OCI-LY7 (cell line): ENCODE measurements at regions not wholly inside any gene's neighbourhood (a gene's known extent, or its start where the extent isn't known, plus 50 kb on each side); places are given as distances from the start of the nearest gene placed in this dataset.

Experiments used
- BruUV-seq: library from RNA; stranded (reverse); fragments of 400-500 nt; replicated peaks from 2 replicates; lab custom pipeline; 2021; lab: Mats Ljungman, UMichigan
- CTCF ChIA-PET: fragments of 300-600 bp; sonication (Branson Sonifier 250); formaldehyde crosslinking; loops from one replicate; lab custom pipeline; 2022; ENCODE audit warnings: antibody characterized with exemption; ENCODE audit not compliant: unreplicated experiment; lab: Charles Lee
- POLR2A ChIA-PET: fragments of 300-600 bp; sonication (Branson Sonifier 250); formaldehyde crosslinking; loops from one replicate; lab custom pipeline; 2022; ENCODE audit warnings: antibody characterized with exemption; lab: Charles Lee
- DNase-seq: peaks from one replicate; pipeline ENCODE4 v3.0.0-alpha.2; 2015; ENCODE audit warnings: low spot score
- H2AFZ ChIP-seq: fragments of 200-600 bp; sonication (generic), shearing (Covaris generic); 2 replicates; pipeline ENCODE4 v1.6.1; 2014; ENCODE audit warnings: mild to moderate bottlenecking, antibody characterized with exemption, low read length, moderate library complexity
- H3K27ac ChIP-seq: fragments of 200-600 bp; sonication (generic); 2 replicates; pipeline ENCODE4 v1.5.1; 2014; ENCODE audit warnings: mixed run types, low read depth, mild to moderate bottlenecking, moderate library complexity, low read length, inconsistent platforms; ENCODE audit not compliant: poor library complexity, severe bottlenecking
- H3K36me3 ChIP-seq: fragments of 200-600 bp; sonication (generic); 2 replicates; pipeline ENCODE4 v1.6.1; 2014; ENCODE audit warnings: mild to moderate bottlenecking, antibody characterized with exemption, low read length, moderate library complexity, mixed read lengths; ENCODE audit not compliant: insufficient read depth
- H3K4me1 ChIP-seq: fragments of 200-600 bp; sonication (generic); 2 replicates; pipeline ENCODE4 v1.5.1; 2014; ENCODE audit warnings: mild to moderate bottlenecking, low read length; ENCODE audit not compliant: insufficient read depth, poor library complexity, severe bottlenecking
- H3K4me2 ChIP-seq: fragments of 200-600 bp; sonication (generic); 2 replicates; pipeline ENCODE4 v1.6.1; 2014; ENCODE audit warnings: mild to moderate bottlenecking, low read length
- H3K4me3 ChIP-seq: fragments of 200-600 bp; sonication (generic); 2 replicates; pipeline ENCODE4 v1.5.1; 2014; ENCODE audit warnings: mild to moderate bottlenecking, low read depth, low read length; ENCODE audit not compliant: poor library complexity, severe bottlenecking
- H3K79me2 ChIP-seq: fragments of 200-600 bp; sonication (generic); 2 replicates; pipeline ENCODE4 v1.6.1; 2016; ENCODE audit warnings: low read depth, mild to moderate bottlenecking, low read length, moderate library complexity, mixed read lengths; ENCODE audit not compliant: insufficient read depth
- H3K9me2 ChIP-seq: fragments of 200-600 bp; sonication (generic); 2 replicates; pipeline ENCODE4 v1.6.1; 2016; ENCODE audit warnings: mild to moderate bottlenecking, low read length, mixed read lengths; ENCODE audit not compliant: insufficient read depth
- H3K9me3 ChIP-seq: fragments of 200-600 bp; sonication (generic); 2 replicates; pipeline ENCODE4 v1.6.1; 2014; ENCODE audit warnings: mild to moderate bottlenecking, mixed run types, low read length, mixed read lengths
- H4K20me1 ChIP-seq: fragments of 200-600 bp; sonication (generic); 2 replicates; pipeline ENCODE4 v1.6.1; 2014; ENCODE audit warnings: mild to moderate bottlenecking, antibody characterized with exemption, low read length, moderate library complexity, mixed read lengths; ENCODE audit not compliant: insufficient read depth
- EZH2phosphoT487 ChIP-seq: fragments of 200-600 bp; sonication (generic); IDR thresholded peaks from 2 replicates; pipeline ENCODE4 v1.6.1; 2018; ENCODE audit warnings: low read depth, borderline replicate concordance, mild to moderate bottlenecking, mixed run types, antibody characterized with exemption, low read length, moderate library complexity, mixed read lengths
- intact Hi-C: fragments of 100-400 bp; cut with micrococcal nuclease; formaldehyde crosslinking; loops from one replicate; pipeline ENCODE4 v1.10.0; 2022; ENCODE audit not compliant: unreplicated experiment
- TF ChIP-seq, protein P1 (sequence below): fragments of 200-600 bp; sonication (generic); conservative IDR thresholded peaks from 2 replicates; pipeline ENCODE4 v1.5.1; 2014; ENCODE audit warnings: mild to moderate bottlenecking, antibody characterized with exemption, low read length, moderate library complexity, mixed read lengths

DNA sequence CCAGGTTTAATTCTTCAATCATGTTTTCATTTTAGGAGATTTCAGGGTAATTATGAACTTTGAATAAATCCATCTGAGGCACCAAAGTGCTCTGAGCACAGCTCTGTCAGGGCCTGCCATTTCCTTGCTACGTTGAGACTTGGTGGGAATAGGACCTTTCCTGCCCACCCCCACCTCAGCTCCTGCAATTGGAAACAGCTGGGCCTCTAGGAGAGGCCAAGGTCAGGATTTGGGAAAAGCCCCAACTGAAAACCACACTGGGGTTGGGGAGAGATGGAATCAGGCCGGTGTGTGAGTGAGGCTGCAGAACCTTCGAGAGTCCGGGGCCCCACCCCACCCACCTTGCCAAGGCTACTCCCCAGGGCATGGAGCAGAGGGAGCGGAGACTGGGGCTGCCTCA is 212.7 kb upstream of the BCOR start:
- no peaks in the 10 kb centered on the region for H3K9me2 ChIP-seq
- no peak overlapping the region for H3K4me2 ChIP-seq
- H2AFZ ChIP-seq = no peak overlapping the region
- H3K9me3 ChIP-seq = no peaks in the 10 kb centered on the region
- DNase-seq = no peak
- POLR2A ChIA-PET = no interaction called here
- H3K4me1 ChIP-seq = no peaks in the 10 kb centered on the region
- intact Hi-C loops = no loop called here
- H3K36me3 ChIP-seq = no peaks in the 10 kb centered on the region
- no peaks in the 10 kb centered on the region for H3K79me2 ChIP-seq
- no peaks in the 10 kb centered on the region for H4K20me1 ChIP-seq
- no peak overlapping the region for H3K27ac ChIP-seq
- TF ChIP-seq EZH2phosphoT487 = no peak
- TF ChIP-seq, protein P1, sequence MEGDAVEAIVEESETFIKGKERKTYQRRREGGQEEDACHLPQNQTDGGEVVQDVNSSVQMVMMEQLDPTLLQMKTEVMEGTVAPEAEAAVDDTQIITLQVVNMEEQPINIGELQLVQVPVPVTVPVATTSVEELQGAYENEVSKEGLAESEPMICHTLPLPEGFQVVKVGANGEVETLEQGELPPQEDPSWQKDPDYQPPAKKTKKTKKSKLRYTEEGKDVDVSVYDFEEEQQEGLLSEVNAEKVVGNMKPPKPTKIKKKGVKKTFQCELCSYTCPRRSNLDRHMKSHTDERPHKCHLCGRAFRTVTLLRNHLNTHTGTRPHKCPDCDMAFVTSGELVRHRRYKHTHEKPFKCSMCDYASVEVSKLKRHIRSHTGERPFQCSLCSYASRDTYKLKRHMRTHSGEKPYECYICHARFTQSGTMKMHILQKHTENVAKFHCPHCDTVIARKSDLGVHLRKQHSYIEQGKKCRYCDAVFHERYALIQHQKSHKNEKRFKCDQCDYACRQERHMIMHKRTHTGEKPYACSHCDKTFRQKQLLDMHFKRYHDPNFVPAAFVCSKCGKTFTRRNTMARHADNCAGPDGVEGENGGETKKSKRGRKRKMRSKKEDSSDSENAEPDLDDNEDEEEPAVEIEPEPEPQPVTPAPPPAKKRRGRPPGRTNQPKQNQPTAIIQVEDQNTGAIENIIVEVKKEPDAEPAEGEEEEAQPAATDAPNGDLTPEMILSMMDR = no peak
- H3K4me3 ChIP-seq = no peak overlapping the region
- no TSS peak for BruUV-seq
- CTCF ChIA-PET = no interaction called here

DNA sequence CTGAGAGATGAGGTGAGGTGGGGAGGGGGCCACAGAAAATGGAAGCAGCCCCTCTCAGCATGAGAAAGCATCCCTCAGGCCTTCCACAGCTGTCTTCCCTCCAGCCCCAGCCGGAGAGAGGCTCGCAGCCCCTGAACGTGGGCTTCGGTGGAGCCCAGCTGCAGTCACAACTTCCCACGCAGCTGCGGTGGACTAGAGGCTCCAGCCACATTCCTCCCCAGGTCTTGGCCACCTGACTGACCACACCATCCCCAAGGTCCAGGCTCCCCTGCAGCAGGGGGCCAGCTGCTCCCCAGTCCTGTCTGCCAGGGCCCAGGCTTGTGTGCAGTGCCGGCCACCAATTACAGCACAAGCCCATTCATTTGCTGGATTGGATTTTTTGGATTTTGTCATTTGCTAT is 212.3 kb upstream of the BCOR start:
- no peaks in the 10 kb centered on the region for H3K79me2 ChIP-seq
- BruUV-seq = no TSS peak
- no peaks in the 10 kb centered on the region for H3K4me1 ChIP-seq
- DNase-seq = no peak
- no peak overlapping the region for H3K27ac ChIP-seq
- H2AFZ ChIP-seq = no peak overlapping the region
- H3K4me3 ChIP-seq = no peak overlapping the region
- TF ChIP-seq, protein P1 = no peak
- no peak for TF ChIP-seq EZH2phosphoT487
- no peak overlapping the region for H3K4me2 ChIP-seq
- H4K20me1 ChIP-seq = no peaks in the 10 kb centered on the region
- CTCF ChIA-PET = no interaction called here
- POLR2A ChIA-PET = no interaction called here
- intact Hi-C loops = no loop called here
- H3K9me2 ChIP-seq = no peaks in the 10 kb centered on the region
- H3K9me3 ChIP-seq = no peaks in the 10 kb centered on the region
- no peaks in the 10 kb centered on the region for H3K36me3 ChIP-seq

DNA sequence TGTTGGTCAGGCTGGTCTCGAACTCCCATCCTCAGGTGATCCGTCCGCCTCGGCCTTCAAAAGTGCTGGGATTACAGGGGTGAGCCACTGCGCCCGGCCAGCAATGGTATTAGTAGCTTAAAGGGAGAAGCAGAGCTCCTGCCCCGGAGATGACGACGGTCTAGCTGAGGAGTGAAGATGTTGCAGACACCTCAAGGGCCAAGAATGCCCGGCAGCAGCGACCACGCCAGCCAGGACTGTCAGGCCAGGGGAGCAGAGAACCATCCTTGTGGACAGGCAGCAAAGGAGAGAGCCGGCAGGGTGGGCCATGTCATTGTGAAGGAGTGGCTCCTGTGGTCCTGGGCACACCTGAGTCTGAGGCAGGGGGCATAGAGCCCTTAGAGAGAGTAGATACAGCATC is 210.1 kb upstream of the BCOR start:
- Histone ChIP-seq H2AFZ (no peak overlapping the region), H4K20me1 (no peaks in the 10 kb centered on the region), H3K9me2 (no peaks in the 10 kb centered on the region), H3K27ac (no peak overlapping the region), H3K4me1 (peaks cover 11% of the 10 kb centered on the region), H3K4me2 (no peak overlapping the region), H3K9me3 (no peaks in the 10 kb centered on the region), H3K36me3 (no peaks in the 10 kb centered on the region), H3K4me3 (no peak overlapping the region), H3K79me2 (no peaks in the 10 kb centered on the region)
- intact Hi-C loops = no loop called here
- TF ChIP-seq, protein P1 = no peak
- TF ChIP-seq EZH2phosphoT487 = no peak
- no TSS peak for BruUV-seq
- ChIA-PET CTCF (no interaction called here), POLR2A (no interaction called here)
- no peak for DNase-seq
